ENCODE measurements at regions not wholly inside any gene's neighbourhood (a gene's known extent, or its start where the extent isn't known, plus 50 kb on each side); places are given as distances from the start of the nearest gene placed in this dataset.

DNA sequence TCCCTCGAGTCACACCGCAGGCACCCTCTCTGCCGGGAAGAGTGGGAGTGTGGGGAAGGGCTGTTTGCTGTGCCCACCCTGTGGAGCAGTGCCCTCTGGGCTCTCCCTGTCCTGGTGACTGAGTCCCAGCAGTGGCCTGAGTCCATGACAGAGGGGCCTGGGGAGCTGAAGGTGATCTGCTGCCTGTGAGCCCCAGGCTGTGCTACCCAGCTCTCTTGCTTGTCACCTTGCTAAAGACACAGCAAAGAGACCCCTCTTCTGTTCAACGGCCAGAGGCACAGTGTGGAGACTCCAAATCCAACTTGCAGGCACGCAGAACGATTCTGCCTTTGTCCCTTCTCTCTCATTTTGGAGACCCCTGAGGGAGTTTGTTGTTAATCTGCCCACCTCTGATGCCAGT, 232.6 kb downstream of the OPA1 start:
- TF ChIP-seq CTCF (IDR thresholded peaks at IDR 0.05) (no peak), EP300 (IDR thresholded peaks at IDR 0.05) (no peak), POLR2A (IDR thresholded peaks at IDR 0.05) (no peak)
